GM18520 (cell line): ENCODE measurements at regions not wholly inside any gene's neighbourhood (a gene's known extent, or its start where the extent isn't known, plus 50 kb on each side); places are given as distances from the start of the nearest gene placed in this dataset.

Experiments used
- ATAC-seq: cut with Tn5 transposase; IDR thresholded peaks from one replicate; pipeline ENCODE4 v1.9.1; 2021; ENCODE audit not compliant: unreplicated experiment

GRCh38 chr16:86087011-86087895, 188.3 kb downstream of the IRF8 start:
- no peak for ATAC-seq

GRCh38 chr16:86087896-86088230, 188.9 kb downstream of the IRF8 start:
- no peak for ATAC-seq

- no peak for ATAC-seq
These were observed 189.3 kb downstream of the IRF8 start for GRCh38 chr16:86088287-86088686.

GRCh38 chr16:86088816-86089215, 189.9 kb downstream of the IRF8 start:
- no peak for ATAC-seq

GRCh38 chr16:86089334-86089900, 190.5 kb downstream of the IRF8 start:
- no peak for ATAC-seq

GRCh38 chr16:86089991-86090390, 191.0 kb downstream of the IRF8 start:
- no peak for ATAC-seq

GRCh38 chr16:86090461-86091170, 191.7 kb downstream of the IRF8 start:
- ATAC-seq, result no peak

- ATAC-seq, result no peak
These were observed 193.0 kb downstream of the IRF8 start for GRCh38 chr16:86091976-86092375.

- ATAC-seq, result no peak
These were observed 193.9 kb downstream of the IRF8 start for GRCh38 chr16:86092586-86093480.

GRCh38 chr16:86093801-86094750, 195.1 kb downstream of the IRF8 start:
- ATAC-seq, result no peak

- no peak for ATAC-seq
These were observed 196.3 kb downstream of the IRF8 start for GRCh38 chr16:86095131-86095752.

- no peak for ATAC-seq
These were observed 197.0 kb downstream of the IRF8 start for GRCh38 chr16:86095906-86096485.

- no peak for ATAC-seq
These were observed 197.9 kb downstream of the IRF8 start for GRCh38 chr16:86096850-86097249.

GRCh38 chr16:86099326-86099725, 200.4 kb downstream of the IRF8 start:
- ATAC-seq, result no peak

GRCh38 chr16:86100205-86101136, 201.5 kb downstream of the IRF8 start:
- ATAC-seq, result no peak

- no peak for ATAC-seq
These were observed 202.4 kb downstream of the IRF8 start for GRCh38 chr16:86101137-86101896.

- no peak for ATAC-seq
These were observed 202.9 kb downstream of the IRF8 start for GRCh38 chr16:86101897-86102157.

- ATAC-seq, result no peak
These were observed 204.4 kb downstream of the IRF8 start for GRCh38 chr16:86103320-86103719.
